Calu3 (cell line): ENCODE measurements at regions not wholly inside any gene's neighbourhood (a gene's known extent, or its start where the extent isn't known, plus 50 kb on each side); places are given as distances from the start of the nearest gene placed in this dataset.

Experiments
- BruUV-seq: library from RNA; stranded (reverse); fragments of 400-500 nt; replicated peaks from 2 replicates; lab custom pipeline; 2021; lab: Mats Ljungman, UMichigan
- CTCF ChIA-PET: fragments of 300-600 bp; sonication (Branson Sonifier 250); formaldehyde crosslinking; loops from one replicate; lab custom pipeline; 2022; ENCODE audit warnings: antibody characterized with exemption; lab: Charles Lee
- DNase-seq: peaks from one replicate; pipeline ENCODE4 v3.0.0; 2022
- H3K27ac Mint-ChIP-seq: one replicate; pipeline ENCODE4 v1.8.0; 2022; ENCODE audit warnings: mixed read lengths; ENCODE audit not compliant: unreplicated experiment
- H3K27me3 Mint-ChIP-seq: one replicate; pipeline ENCODE4 v1.8.0; 2022; ENCODE audit warnings: mixed read lengths; ENCODE audit not compliant: unreplicated experiment
- H3K36me3 Mint-ChIP-seq: one replicate; pipeline ENCODE4 v1.8.0; 2022; ENCODE audit warnings: mild to moderate bottlenecking, moderate library complexity, mixed read lengths; ENCODE audit not compliant: insufficient read depth, unreplicated experiment
- H3K4me1 Mint-ChIP-seq: one replicate; pipeline ENCODE4 v1.8.0; 2022; ENCODE audit warnings: mild to moderate bottlenecking, low read depth, mixed read lengths; ENCODE audit not compliant: unreplicated experiment
- H3K4me3 Mint-ChIP-seq: one replicate; pipeline ENCODE4 v1.8.0; 2022; ENCODE audit warnings: mild to moderate bottlenecking, low read depth, moderate library complexity, mixed read lengths; ENCODE audit not compliant: unreplicated experiment
- H3K9me3 Mint-ChIP-seq: one replicate; pipeline ENCODE4 v1.8.0; 2022; ENCODE audit warnings: low read depth, mixed read lengths; ENCODE audit not compliant: unreplicated experiment
- CTCF ChIP-seq: fragments of 200-600 bp; IDR thresholded peaks from one replicate; pipeline ENCODE4 v1.8.0; 2022; ENCODE audit warnings: antibody characterized with exemption; ENCODE audit not compliant: unreplicated experiment
- intact Hi-C: fragments of 100-400 bp; cut with micrococcal nuclease; formaldehyde crosslinking; loops from one replicate; pipeline ENCODE4 v1.10.0; 2022; ENCODE audit not compliant: unreplicated experiment

- intact Hi-C loops, result no loop called here
- peaks cover 17% of the 10 kb centered on the region for H3K4me1 Mint-ChIP-seq
- CTCF ChIA-PET, result no interaction called here
- H3K27ac Mint-ChIP-seq, result no peak overlapping the region
- BruUV-seq, result no TSS peak
- no peaks in the 10 kb centered on the region for H3K27me3 Mint-ChIP-seq
- H3K4me3 Mint-ChIP-seq, result no peak overlapping the region
- no peak for TF ChIP-seq CTCF
- no peaks in the 10 kb centered on the region for H3K36me3 Mint-ChIP-seq
- no peaks in the 10 kb centered on the region for H3K9me3 Mint-ChIP-seq
- DNase-seq, result no peak
These were observed 172.1 kb upstream of the SMAD3 start for GRCh38 chr15:66893294-66893693.

GRCh38 chr15:66894363-66894762 lies 171.0 kb upstream of the SMAD3 start:
- no peaks in the 10 kb centered on the region for H3K36me3 Mint-ChIP-seq
- BruUV-seq, result no TSS peak
- CTCF ChIA-PET, result interaction anchor here (0.6 kb wide), 1 partner anchor 213 kb away, joined by 3 read pairs; no protein-coding TSS in a partner anchor

GRCh38 chr15:66894986-66895780 lies 170.2 kb upstream of the SMAD3 start:
- Mint-ChIP-seq H3K27me3 (no peaks in the 10 kb centered on the region), H3K27ac (peak overlapping the region; percentile 37), H3K4me3 (no peak overlapping the region), H3K36me3 (no peaks in the 10 kb centered on the region), H3K9me3 (no peaks in the 10 kb centered on the region), H3K4me1 (peaks cover 19% of the 10 kb centered on the region)
- no peak for DNase-seq
- TF ChIP-seq CTCF, result no peak
- CTCF ChIA-PET, result no interaction called here
- intact Hi-C loops, result no loop called here
- BruUV-seq, result no TSS peak

More at GRCh38 chr15:66894363-66894762, 171.0 kb upstream of the SMAD3 start:
- no peak for TF ChIP-seq CTCF
- peaks cover 19% of the 10 kb centered on the region for H3K4me1 Mint-ChIP-seq
- no peak overlapping the region for H3K4me3 Mint-ChIP-seq
- no peaks in the 10 kb centered on the region for H3K27me3 Mint-ChIP-seq
- no peak for DNase-seq
- H3K27ac Mint-ChIP-seq, result no peak overlapping the region
- no peaks in the 10 kb centered on the region for H3K9me3 Mint-ChIP-seq
- intact Hi-C loops, result no loop called here

GRCh38 chr15:66895794-66896453 lies 169.5 kb upstream of the SMAD3 start:
- Mint-ChIP-seq H3K27me3 (no peaks in the 10 kb centered on the region), H3K27ac (no peak overlapping the region), H3K36me3 (no peaks in the 10 kb centered on the region), H3K4me3 (no peak overlapping the region), H3K9me3 (no peaks in the 10 kb centered on the region), H3K4me1 (peaks cover 19% of the 10 kb centered on the region)
- no peak for DNase-seq
- intact Hi-C loops, result no loop called here
- TF ChIP-seq CTCF, result no peak
- BruUV-seq, result no TSS peak
- CTCF ChIA-PET, result no interaction called here
